HTR-8/SVneo (cell line): ENCODE measurements at regions not wholly inside any gene's neighbourhood (a gene's known extent, or its start where the extent isn't known, plus 50 kb on each side); places are given as distances from the start of the nearest gene placed in this dataset.
A peak's percentile ranks its signal among the peaks of the same experiment; 100 is the strongest.

Experiments
- DNase-seq: peaks from one replicate; pipeline ENCODE4 v3.0.0; 2011; ENCODE audit warnings: low spot score, mixed read lengths; ENCODE audit not compliant: insufficient read length
- FAIRE-seq: peaks from 2 replicates; lab custom pipeline; 2011; peaks lifted over from hg19 to GRCh38; lab: Jason Lieb, UNC

GRCh38 chr3:188077160-188077799, 76.7 kb upstream of the LPP start:
- DNase-seq (no peak), FAIRE-seq (peak; percentile 9)

DNA sequence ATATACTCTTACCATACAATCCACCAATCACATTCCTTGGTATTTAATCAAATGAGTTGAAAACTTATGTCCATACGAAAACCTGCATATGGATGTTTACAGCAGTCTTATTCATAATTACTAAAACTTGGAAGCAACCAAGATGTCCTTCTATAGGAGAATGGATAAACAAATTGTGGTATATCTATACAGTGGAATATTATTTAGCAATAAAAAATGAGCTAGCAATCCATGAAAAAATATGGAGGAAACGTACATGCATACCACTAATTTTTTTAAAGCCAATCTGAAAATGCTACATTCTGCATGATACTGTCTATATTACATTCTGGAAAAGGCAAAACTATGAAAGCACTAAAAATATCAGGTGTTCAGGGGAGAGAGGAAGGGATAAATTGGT, 73.9 kb upstream of the LPP start:
- FAIRE-seq = no peak
- DNase-seq = no peak

- DNase-seq = no peak
- FAIRE-seq = no peak
These were observed 71.9 kb upstream of the LPP start for GRCh38 chr3:188082031-188082430.

DNA sequence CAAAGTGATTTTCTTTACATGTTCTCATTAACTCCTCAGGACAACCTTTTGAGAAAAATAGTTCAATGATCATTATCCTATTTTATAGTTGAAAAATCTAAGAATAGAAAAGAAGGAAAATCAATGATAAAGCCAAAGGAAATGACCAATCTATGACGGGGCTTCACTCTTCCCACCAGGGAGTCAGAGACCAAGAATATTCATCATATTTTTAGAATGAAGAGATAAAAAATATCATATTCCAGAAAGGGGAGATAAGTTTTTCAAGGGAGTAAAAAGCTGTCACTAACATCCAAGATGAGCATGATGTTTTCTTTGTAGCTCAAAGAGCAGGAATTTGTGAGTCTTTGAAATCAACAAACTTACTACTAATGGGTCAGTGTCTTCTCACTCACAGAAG, 71.5 kb upstream of the LPP start:
- no peak for FAIRE-seq

DNA sequence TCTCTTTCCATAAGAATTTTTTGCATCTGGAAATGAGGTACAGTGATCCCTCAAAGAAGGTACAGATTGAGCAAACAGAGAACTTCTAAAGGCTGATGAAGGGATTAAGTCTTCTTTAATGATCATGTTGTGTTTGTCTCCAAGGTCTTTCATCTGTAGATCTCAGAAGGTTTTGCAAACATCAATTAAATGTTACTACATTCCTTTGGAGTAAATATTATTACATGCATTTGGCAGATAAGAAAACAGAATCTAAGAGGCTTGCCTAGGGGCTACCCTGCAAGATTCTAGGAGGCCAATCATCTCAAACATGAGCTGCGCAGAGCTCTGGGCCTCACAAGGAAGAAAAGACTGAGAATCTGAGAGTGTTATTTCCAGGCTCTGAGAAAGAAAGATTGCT, 70.9 kb upstream of the LPP start:
- no peak for FAIRE-seq
- DNase-seq = no peak

More for the DNA sequence above, 71.5 kb upstream of the LPP start:
- no peak for DNase-seq

DNA sequence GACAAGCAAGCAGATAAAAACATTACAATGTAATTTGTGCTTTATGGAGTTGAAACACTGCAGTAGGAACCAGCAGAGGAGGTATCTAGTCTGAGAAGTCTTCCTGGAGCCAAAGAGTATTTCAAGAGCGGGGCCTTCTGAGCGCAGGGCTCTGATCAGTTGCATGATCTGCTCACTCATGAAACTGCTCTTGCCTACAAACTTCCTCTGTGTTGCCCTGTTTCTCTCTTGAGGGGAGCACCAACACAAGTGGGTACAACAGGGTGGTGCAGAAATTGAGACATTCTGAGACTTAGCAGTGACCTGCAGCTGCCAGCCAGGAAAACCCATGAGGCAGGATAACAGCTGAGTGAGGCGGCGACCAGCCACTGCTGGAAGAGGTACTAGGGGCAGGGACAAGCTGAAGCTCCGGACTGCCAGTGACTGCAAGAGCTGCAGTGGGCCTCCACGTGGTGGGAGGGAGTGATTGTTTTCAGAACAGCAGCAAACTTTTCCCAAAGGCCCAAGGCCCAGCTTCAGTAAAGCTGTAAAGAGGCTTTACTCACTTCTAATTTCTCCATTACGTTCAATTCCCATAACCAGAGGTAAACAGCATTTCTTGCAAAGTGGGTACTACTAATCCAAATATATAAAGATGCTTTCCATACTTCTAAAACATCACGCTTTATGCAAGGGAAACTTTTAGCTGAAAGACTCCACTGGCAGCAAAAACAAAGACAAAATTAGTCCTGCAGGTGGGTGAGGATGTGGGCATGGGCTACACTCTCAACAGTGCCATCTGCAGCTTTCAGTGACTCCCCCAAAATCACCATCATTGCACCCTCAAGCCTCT, 69.0 kb upstream of the LPP start:
- no peak for FAIRE-seq
- DNase-seq = no peak

- FAIRE-seq = no peak
- DNase-seq = no peak
These were observed 68.1 kb upstream of the LPP start for GRCh38 chr3:188085584-188086560.

GRCh38 chr3:188088948-188089685, 64.8 kb upstream of the LPP start:
- no peak for DNase-seq
- FAIRE-seq = no peak

- no peak for FAIRE-seq
- no peak for DNase-seq
These were observed 63.2 kb upstream of the LPP start for GRCh38 chr3:188090620-188091309.

GRCh38 chr3:188091746-188092145, 62.2 kb upstream of the LPP start:
- no peak for FAIRE-seq

GRCh38 chr3:188092648-188093047, 61.3 kb upstream of the LPP start:
- FAIRE-seq = no peak
- DNase-seq = no peak

More at GRCh38 chr3:188091746-188092145, 62.2 kb upstream of the LPP start:
- DNase-seq = no peak

DNA sequence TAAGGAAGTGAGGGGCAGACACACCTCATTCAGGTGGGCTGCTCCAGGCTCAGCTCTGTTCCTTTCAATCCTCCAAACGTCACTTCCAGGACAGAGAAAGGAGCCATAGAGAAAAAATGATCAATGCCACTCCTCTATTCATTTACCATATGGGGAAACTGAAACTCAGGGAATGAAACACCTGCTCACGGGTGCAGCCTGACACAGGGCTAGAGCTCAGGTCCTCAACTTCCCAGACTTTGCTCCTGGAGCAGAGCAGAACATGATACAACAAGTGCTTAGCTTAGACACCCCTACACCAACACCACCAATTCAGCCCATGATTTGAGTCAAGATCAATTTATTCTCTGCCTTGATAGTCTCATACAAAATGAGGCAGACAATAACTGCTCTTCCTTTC, 58.5 kb upstream of the LPP start:
- DNase-seq (no peak), FAIRE-seq (no peak)

GRCh38 chr3:188097791-188098190, 56.2 kb upstream of the LPP start:
- no peak for FAIRE-seq
- DNase-seq = no peak

GRCh38 chr3:188099907-188100306, 54.0 kb upstream of the LPP start:
- FAIRE-seq (no peak), DNase-seq (no peak)

DNA sequence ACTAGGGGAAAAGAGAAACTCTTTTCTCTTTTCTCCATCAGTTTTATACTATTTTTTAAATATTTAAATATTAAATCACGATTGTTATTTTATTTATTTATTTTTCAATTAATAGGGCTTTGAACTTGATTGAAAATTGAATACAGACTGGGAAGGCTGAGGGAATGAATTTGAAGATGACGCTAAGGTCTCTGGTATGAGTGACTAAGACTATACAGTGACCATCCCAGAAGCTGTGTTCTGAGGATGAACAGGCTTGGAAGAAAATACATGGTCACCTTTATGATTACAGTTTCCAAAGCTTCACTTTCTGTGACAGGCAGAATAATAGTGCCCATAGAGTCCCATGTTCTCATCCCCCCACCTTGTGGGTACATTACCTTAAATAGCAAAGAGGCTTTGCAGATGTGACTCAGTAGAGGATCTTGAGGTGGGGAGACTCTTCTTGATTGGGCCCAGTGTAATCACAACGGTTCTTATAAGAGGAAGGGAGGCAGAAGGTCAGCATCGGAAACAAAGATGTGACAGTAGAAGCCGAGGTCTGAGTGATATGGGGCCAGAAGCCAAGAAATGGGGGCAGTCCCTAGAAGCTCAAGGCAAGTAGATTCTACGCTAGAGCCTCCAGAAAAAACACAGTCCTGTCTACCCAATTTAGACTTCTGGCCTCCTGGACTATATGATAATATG, 51.0 kb upstream of the LPP start:
- FAIRE-seq (no peak), DNase-seq (no peak)

- no peak for DNase-seq
- no peak for FAIRE-seq
These were observed 49.9 kb upstream of the LPP start for GRCh38 chr3:188104050-188104449.
